Mucosa of descending colon (tissue), 3 donors: ENCODE measurements at regions not wholly inside any gene's neighbourhood (a gene's known extent, or its start where the extent isn't known, plus 50 kb on each side); places are given as distances from the start of the nearest gene placed in this dataset.

Source experiments
- ATAC-seq: fragments of 200-7000 bp; cut with Tn5 transposase; one replicate; pipeline ENCODE4 v1.9.1; 2020; ENCODE audit warnings: mild to moderate bottlenecking, moderate library complexity
- DNase-seq, 3 donors: peaks; one replicate each; pipeline ENCODE4 v3.0.0-alpha.2; 2020
- H3K36me3 ChIP-seq: fragments of 200-600 bp; one replicate; pipeline ENCODE4 v1.8.0; 2021; ENCODE audit warnings: low read depth, mild to moderate bottlenecking
- H3K4me1 ChIP-seq: fragments of 200-600 bp; one replicate; pipeline ENCODE4 v1.8.0; 2021; ENCODE audit warnings: low read depth, mild to moderate bottlenecking
- H3K4me3 ChIP-seq: fragments of 200-600 bp; one replicate; pipeline ENCODE4 v1.8.0; 2021; ENCODE audit warnings: mild to moderate bottlenecking
- H3K9me3 ChIP-seq: fragments of 200-600 bp; one replicate; pipeline ENCODE4 v1.8.0; 2021; ENCODE audit warnings: mild to moderate bottlenecking
- CTCF ChIP-seq: fragments of 200-600 bp; IDR thresholded peaks from one replicate; pipeline ENCODE4 v1.8.0; 2022; ENCODE audit warnings: antibody characterized with exemption, mild to moderate bottlenecking
- intact Hi-C, 2 donors: fragments of 100-400 bp; cut with DNase I in 1 of 2; cut with micrococcal nuclease in 1 of 2; formaldehyde crosslinking; loops; one replicate each; pipeline versions ENCODE4 v1.11.0 to v1.11.1; 2022; cut with DNase I, micrococcal nuclease
- donor health status: DM: no; HTN: no; CAD: no; lungs with moderate emphysema.
- donor health status: DM: no; HTN: no; CAD: no.
- donor health status: DM: no; HTN: yes; CAD: no.

- H3K4me1 ChIP-seq, result no peaks in the 10 kb centered on the region
- no peak overlapping the region for H3K4me3 ChIP-seq
- DNase-seq (no peak), ATAC-seq (no peak)
- H3K36me3 ChIP-seq, result no peaks in the 10 kb centered on the region
- TF ChIP-seq CTCF, result no peak
- no peaks in the 10 kb centered on the region for H3K9me3 ChIP-seq
- intact Hi-C loops, result no loop called here
Observed at GRCh38 chr2:15712551-15713342, 121.1 kb downstream of the DDX1 start.

- no peak for TF ChIP-seq CTCF
- Histone ChIP-seq H3K36me3 (no peaks in the 10 kb centered on the region), H3K9me3 (no peaks in the 10 kb centered on the region), H3K4me1 (no peaks in the 10 kb centered on the region), H3K4me3 (no peak overlapping the region)
- no peak for DNase-seq
- intact Hi-C loops, result no loop called here
- no peak for ATAC-seq
Observed at GRCh38 chr2:15713475-15713874, 121.8 kb downstream of the DDX1 start.

GRCh38 chr2:15714002-15714401 lies 122.3 kb downstream of the DDX1 start:
- Histone ChIP-seq H3K9me3 (no peaks in the 10 kb centered on the region), H3K36me3 (no peaks in the 10 kb centered on the region), H3K4me1 (no peaks in the 10 kb centered on the region), H3K4me3 (no peak overlapping the region)
- intact Hi-C loops, result no loop called here
- ATAC-seq (no peak), DNase-seq (no peak)
- no peak for TF ChIP-seq CTCF

- no peaks in the 10 kb centered on the region for H3K4me1 ChIP-seq
- ATAC-seq (no peak), DNase-seq (no peak)
- TF ChIP-seq CTCF, result no peak
- no peaks in the 10 kb centered on the region for H3K36me3 ChIP-seq
- no peak overlapping the region for H3K4me3 ChIP-seq
- H3K9me3 ChIP-seq, result no peaks in the 10 kb centered on the region
- intact Hi-C loops, result no loop called here
Observed at GRCh38 chr2:15714609-15715008, 122.9 kb downstream of the DDX1 start.

- DNase-seq, result no peak
- Histone ChIP-seq H3K4me3 (no peak overlapping the region), H3K9me3 (no peaks in the 10 kb centered on the region), H3K4me1 (no peaks in the 10 kb centered on the region), H3K36me3 (no peaks in the 10 kb centered on the region)
- no peak for TF ChIP-seq CTCF
- intact Hi-C loops, result no loop called here
- no peak for ATAC-seq
Observed at GRCh38 chr2:15715596-15715995, 123.9 kb downstream of the DDX1 start.
